Fibroblast of lung (primary cell): ENCODE measurements at regions not wholly inside any gene's neighbourhood (a gene's known extent, or its start where the extent isn't known, plus 50 kb on each side); places are given as distances from the start of the nearest gene placed in this dataset.

Experiments
- CTCF ChIP-seq, 2 donors: IDR thresholded peaks in 1 of 2; conservative IDR thresholded peaks in 1 of 2; 1 replicate in 1 of 2; 2 replicates in 1 of 2; pipeline ENCODE4 v1.5.1; 2011 to 2012; ENCODE audit warnings: low read length in 2 of 2, control low read depth in 1 of 2, inconsistent platforms in 1 of 2, low read depth in 1 of 2, mild to moderate bottlenecking in 1 of 2
- EZH2 ChIP-seq: IDR thresholded peaks from 2 replicates; pipeline ENCODE4 v1.5.1; 2012; ENCODE audit warnings: low read length, control low read depth, mild to moderate bottlenecking; ENCODE audit errors: missing control alignments

- TF ChIP-seq EZH2 (no peak), CTCF (conservative IDR thresholded peaks at IDR 0.05 in 1 of 2, IDR thresholded peaks at IDR 0.05 in 1 of 2; ENCODE audit: low read depth in 1 of 2, low read length in 2 of 2) (no peak)
Measured at GRCh38 chr7:47073284-47073683, 508.6 kb downstream of the TNS3 start.
